Mesendoderm (in vitro differentiated cells): ENCODE measurements at regions not wholly inside any gene's neighbourhood (a gene's known extent, or its start where the extent isn't known, plus 50 kb on each side); places are given as distances from the start of the nearest gene placed in this dataset.

Source experiments
- DNase-seq: peaks from one replicate; pipeline ENCODE4 v3.0.0; 2013
- H2AK5ac ChIP-seq: 2 replicates; pipeline ENCODE4 v1.6.1; 2013; ENCODE audit warnings: low read length, inconsistent platforms
- H2BK120ac ChIP-seq: 2 replicates; pipeline ENCODE4 v1.6.1; 2013; ENCODE audit warnings: low read depth, mild to moderate bottlenecking, low read length, moderate library complexity, mixed read lengths
- H2BK15ac ChIP-seq: replicated peaks from 2 replicates; pipeline ENCODE4 v1.6.1; 2013; ENCODE audit warnings: low read depth, mild to moderate bottlenecking, moderate library complexity
- H2BK5ac ChIP-seq: 2 replicates; pipeline ENCODE4 v1.6.1; 2013; ENCODE audit warnings: low read length, inconsistent platforms
- H3K18ac ChIP-seq: 2 replicates; pipeline ENCODE4 v1.6.1; 2013; ENCODE audit warnings: mild to moderate bottlenecking, low read length, mixed read lengths
- H3K23ac ChIP-seq: one replicate; pipeline ENCODE4 v1.6.1; 2013; ENCODE audit warnings: low read length
- H3K27ac ChIP-seq: 2 replicates; pipeline ENCODE4 v1.5.1; 2013; ENCODE audit warnings: low read depth, mild to moderate bottlenecking, inconsistent platforms, low read length, moderate library complexity
- H3K27me3 ChIP-seq: 2 replicates; pipeline ENCODE4 v1.6.1; 2013; ENCODE audit warnings: low read length, control low read depth, mild to moderate bottlenecking, inconsistent platforms; ENCODE audit not compliant: insufficient read depth, poor library complexity
- H3K36me3 ChIP-seq: 2 replicates; pipeline ENCODE4 v1.6.1; 2013; ENCODE audit warnings: low read length, inconsistent platforms; ENCODE audit not compliant: control insufficient read depth, insufficient read depth
- H3K4ac ChIP-seq: one replicate; pipeline ENCODE4 v1.6.1; 2013; ENCODE audit warnings: low read depth, mild to moderate bottlenecking, low read length, moderate library complexity
- H3K4me1 ChIP-seq: 2 replicates; pipeline ENCODE4 v1.6.1; 2013; ENCODE audit warnings: low read depth, low read length, inconsistent platforms; ENCODE audit not compliant: control insufficient read depth
- H3K4me2 ChIP-seq: 2 replicates; pipeline ENCODE4 v1.6.1; 2013; ENCODE audit warnings: low read length
- H3K4me3 ChIP-seq: 2 replicates; pipeline ENCODE4 v1.5.1; 2013; ENCODE audit warnings: mild to moderate bottlenecking, low read length
- H3K56ac ChIP-seq: one replicate; pipeline ENCODE4 v1.6.1; 2013; ENCODE audit warnings: low read length
- H3K79me1 ChIP-seq: 2 replicates; pipeline ENCODE4 v1.6.1; 2013; ENCODE audit warnings: low read length, inconsistent platforms
- H3K79me2 ChIP-seq: 2 replicates; pipeline ENCODE4 v1.6.1; 2013; ENCODE audit warnings: mild to moderate bottlenecking, low read length; ENCODE audit not compliant: control insufficient read depth, insufficient read depth
- H3K9ac ChIP-seq: 2 replicates; pipeline ENCODE4 v1.6.1; 2013; ENCODE audit warnings: low read length, inconsistent platforms
- H4K5ac ChIP-seq: one replicate; pipeline ENCODE4 v1.6.1; 2013; ENCODE audit warnings: low read length
- H4K8ac ChIP-seq: one replicate; pipeline ENCODE4 v1.6.1; 2013; ENCODE audit warnings: low read depth, mild to moderate bottlenecking, control low read depth, low read length, moderate library complexity
- WGBS: extraction: QIAGEN DNeasy Blood & Tissue Kit; methylation state at CpG from one replicate; pipeline ENCODE4 v1.1.7; 2013; ENCODE audit warnings: low lambda C conversion rate, missing lambda C conversion rate; ENCODE audit not compliant: insufficient coverage; ENCODE audit errors: extremely low coverage; 5-methylcytosine and 5-hydroxymethylcytosine counted together

GRCh38 chr13:39279077-39279476 lies 240.8 kb downstream of the NHLRC3 start:
- Histone ChIP-seq H2BK15ac (no peak overlapping the region), H2BK120ac (no peak overlapping the region), H2BK5ac (no peak overlapping the region), H3K56ac (no peak overlapping the region), H3K4me3 (no peak overlapping the region), H3K79me1 (no peaks in the 10 kb centered on the region), H3K27me3 (no peaks in the 10 kb centered on the region), H2AK5ac (no peak overlapping the region), H4K8ac (no peak overlapping the region), H3K79me2 (no peaks in the 10 kb centered on the region), H3K4ac (no peak overlapping the region), H3K27ac (no peak overlapping the region), H3K9ac (no peak overlapping the region), H3K18ac (no peak overlapping the region), H3K23ac (no peak overlapping the region), H3K4me1 (no peaks in the 10 kb centered on the region), H3K4me2 (no peak overlapping the region), H4K5ac (no peak overlapping the region), H3K36me3 (no peaks in the 10 kb centered on the region)
- DNase-seq = no peak
- WGBS = no CpG with 5 or more reads among the region's 2 CpGs

GRCh38 chr13:39281539-39282150 lies 243.4 kb downstream of the NHLRC3 start:
- no peak overlapping the region for H2AK5ac ChIP-seq
- H3K4me3 ChIP-seq = no peak overlapping the region
- H3K36me3 ChIP-seq = no peaks in the 10 kb centered on the region
- H3K79me2 ChIP-seq = no peaks in the 10 kb centered on the region
- peak; percentile 80 for DNase-seq
- H3K4me2 ChIP-seq = no peak overlapping the region
- no peaks in the 10 kb centered on the region for H3K79me1 ChIP-seq
- H3K4me1 ChIP-seq = no peaks in the 10 kb centered on the region
- no peak overlapping the region for H3K4ac ChIP-seq
- H2BK120ac ChIP-seq = no peak overlapping the region
- WGBS = no CpG with 5 or more reads among the region's 1 CpG
- H3K9ac ChIP-seq = no peak overlapping the region
- H3K27me3 ChIP-seq = no peaks in the 10 kb centered on the region
- no peak overlapping the region for H3K56ac ChIP-seq
- no peak overlapping the region for H4K5ac ChIP-seq
- no peak overlapping the region for H3K23ac ChIP-seq
- no peak overlapping the region for H2BK15ac ChIP-seq
- no peak overlapping the region for H4K8ac ChIP-seq
- H2BK5ac ChIP-seq = no peak overlapping the region
- H3K18ac ChIP-seq = no peak overlapping the region
- H3K27ac ChIP-seq = no peak overlapping the region

- Histone ChIP-seq H3K9ac (no peak overlapping the region), H3K23ac (no peak overlapping the region), H3K27ac (no peak overlapping the region), H2BK15ac (no peak overlapping the region), H2BK5ac (no peak overlapping the region), H3K4ac (no peak overlapping the region), H3K4me1 (no peaks in the 10 kb centered on the region), H3K79me1 (no peaks in the 10 kb centered on the region), H3K79me2 (no peaks in the 10 kb centered on the region), H2AK5ac (no peak overlapping the region), H3K56ac (no peak overlapping the region), H2BK120ac (no peak overlapping the region), H3K36me3 (no peaks in the 10 kb centered on the region), H3K27me3 (no peaks in the 10 kb centered on the region), H3K4me3 (no peak overlapping the region), H4K8ac (no peak overlapping the region), H3K4me2 (no peak overlapping the region), H4K5ac (no peak overlapping the region), H3K18ac (no peak overlapping the region)
- no CpG with 5 or more reads among the region's 4 CpGs for WGBS
- no peak for DNase-seq
Measured at GRCh38 chr13:39282400-39282972, 244.2 kb downstream of the NHLRC3 start.

GRCh38 chr13:39283072-39283471 lies 244.8 kb downstream of the NHLRC3 start:
- Histone ChIP-seq H2BK120ac (no peak overlapping the region), H2BK15ac (no peak overlapping the region), H3K79me2 (no peaks in the 10 kb centered on the region), H3K56ac (no peak overlapping the region), H3K23ac (no peak overlapping the region), H2BK5ac (no peak overlapping the region), H3K36me3 (no peaks in the 10 kb centered on the region), H3K4ac (no peak overlapping the region), H3K9ac (no peak overlapping the region), H3K4me3 (no peak overlapping the region), H3K27ac (no peak overlapping the region), H3K4me1 (no peaks in the 10 kb centered on the region), H2AK5ac (no peak overlapping the region), H3K27me3 (no peaks in the 10 kb centered on the region), H3K79me1 (no peaks in the 10 kb centered on the region), H3K4me2 (no peak overlapping the region), H4K5ac (no peak overlapping the region), H3K18ac (no peak overlapping the region), H4K8ac (no peak overlapping the region)
- no peak for DNase-seq
- WGBS = no CpG with 5 or more reads among the region's 1 CpG

GRCh38 chr13:39284801-39285388 lies 246.6 kb downstream of the NHLRC3 start:
- H2BK5ac ChIP-seq = no peak overlapping the region
- whole genome bisulfite sequencing = no CpG with 5 or more reads among the region's 8 CpGs
- H3K56ac ChIP-seq = no peak overlapping the region
- no peak overlapping the region for H4K5ac ChIP-seq
- H4K8ac ChIP-seq = no peak overlapping the region
- no peaks in the 10 kb centered on the region for H3K4me1 ChIP-seq
- H2AK5ac ChIP-seq = no peak overlapping the region
- no peak overlapping the region for H3K18ac ChIP-seq
- no peaks in the 10 kb centered on the region for H3K79me2 ChIP-seq
- no peak overlapping the region for H3K4me2 ChIP-seq
- H3K4me3 ChIP-seq = no peak overlapping the region
- H3K36me3 ChIP-seq = no peaks in the 10 kb centered on the region
- no peaks in the 10 kb centered on the region for H3K27me3 ChIP-seq
- H2BK120ac ChIP-seq = no peak overlapping the region
- no peak overlapping the region for H2BK15ac ChIP-seq
- no peak overlapping the region for H3K27ac ChIP-seq
- no peaks in the 10 kb centered on the region for H3K79me1 ChIP-seq
- peak; percentile 50 for DNase-seq
- no peak overlapping the region for H3K4ac ChIP-seq
- H3K23ac ChIP-seq = no peak overlapping the region
- H3K9ac ChIP-seq = no peak overlapping the region
